Liver (tissue), 3 donors: ENCODE measurements at regions not wholly inside any gene's neighbourhood (a gene's known extent, or its start where the extent isn't known, plus 50 kb on each side); places are given as distances from the start of the nearest gene placed in this dataset.

Experiments used
- ATF3 ChIP-seq: IDR thresholded peaks from 2 replicates; pipeline ENCODE4 v1.6.1; 2016; ENCODE audit warnings: antibody characterized with exemption
- FOXA1 ChIP-seq: IDR thresholded peaks from 2 replicates; pipeline ENCODE4 v1.6.1; 2016; ENCODE audit warnings: antibody characterized with exemption
- GABPA ChIP-seq, 2 donors: IDR thresholded peaks in 1 of 2; conservative IDR thresholded peaks in 1 of 2; 2 replicates each; pipeline ENCODE4 v1.6.1; 2016; ENCODE audit warnings: antibody characterized with exemption in 2 of 2, mild to moderate bottlenecking in 1 of 2, moderate library complexity in 1 of 2
- JUND ChIP-seq, 2 donors: IDR thresholded peaks; 2 replicates each; pipeline ENCODE4 v1.6.1; 2016; ENCODE audit warnings: antibody characterized with exemption in 2 of 2
- MAX ChIP-seq: IDR thresholded peaks from 2 replicates; pipeline ENCODE4 v1.6.1; 2016; ENCODE audit warnings: antibody characterized with exemption
- NR2F2 ChIP-seq: IDR thresholded peaks from 2 replicates; pipeline ENCODE4 v1.6.1; 2016; ENCODE audit warnings: antibody characterized with exemption
- RAD21 ChIP-seq, 2 donors: IDR thresholded peaks; 2 replicates each; pipeline ENCODE4 v1.6.1; 2016; ENCODE audit warnings: antibody characterized with exemption in 2 of 2, mild to moderate bottlenecking in 2 of 2
- TAF1 ChIP-seq: conservative IDR thresholded peaks from 2 replicates; pipeline ENCODE4 v1.6.1; 2016; ENCODE audit warnings: antibody characterized with exemption, mild to moderate bottlenecking
- TF ChIP-seq, protein P1 (sequence below): fragments of 150-350 bp; IDR thresholded peaks from 2 replicates; pipeline ENCODE4 v1.5.1; 2017; ENCODE audit warnings: improper control_type of control experiment, low read depth, low read length; ENCODE audit not compliant: missing input control
- TF ChIP-seq, protein P2 (sequence below): IDR thresholded peaks from 2 replicates; pipeline ENCODE4 v1.6.1; 2016; ENCODE audit warnings: antibody characterized with exemption, mild to moderate bottlenecking
- donor health status: healthy.
- donor health status: healthy.

DNA sequence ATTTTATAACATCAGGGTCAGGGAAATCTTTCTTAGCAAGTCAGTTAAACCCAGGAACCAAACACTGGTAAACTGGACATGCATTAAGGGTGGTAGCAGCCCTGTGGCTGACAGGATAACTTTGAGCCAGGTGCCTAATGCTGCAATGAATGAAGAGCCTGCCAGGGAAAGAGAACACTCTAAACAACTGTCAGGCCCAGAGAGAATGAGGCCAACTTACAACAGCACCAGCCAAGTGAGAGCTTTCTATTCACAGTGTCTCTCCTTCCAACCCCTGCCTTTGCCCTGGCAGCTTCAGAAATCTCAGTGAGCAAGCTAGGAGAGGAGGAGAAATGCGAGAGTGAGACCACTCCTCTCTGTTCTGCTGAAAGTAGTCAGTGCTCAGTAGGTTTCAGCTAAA lies 50.4 kb upstream of the ATP2C1 start:
- TF ChIP-seq, protein P1, sequence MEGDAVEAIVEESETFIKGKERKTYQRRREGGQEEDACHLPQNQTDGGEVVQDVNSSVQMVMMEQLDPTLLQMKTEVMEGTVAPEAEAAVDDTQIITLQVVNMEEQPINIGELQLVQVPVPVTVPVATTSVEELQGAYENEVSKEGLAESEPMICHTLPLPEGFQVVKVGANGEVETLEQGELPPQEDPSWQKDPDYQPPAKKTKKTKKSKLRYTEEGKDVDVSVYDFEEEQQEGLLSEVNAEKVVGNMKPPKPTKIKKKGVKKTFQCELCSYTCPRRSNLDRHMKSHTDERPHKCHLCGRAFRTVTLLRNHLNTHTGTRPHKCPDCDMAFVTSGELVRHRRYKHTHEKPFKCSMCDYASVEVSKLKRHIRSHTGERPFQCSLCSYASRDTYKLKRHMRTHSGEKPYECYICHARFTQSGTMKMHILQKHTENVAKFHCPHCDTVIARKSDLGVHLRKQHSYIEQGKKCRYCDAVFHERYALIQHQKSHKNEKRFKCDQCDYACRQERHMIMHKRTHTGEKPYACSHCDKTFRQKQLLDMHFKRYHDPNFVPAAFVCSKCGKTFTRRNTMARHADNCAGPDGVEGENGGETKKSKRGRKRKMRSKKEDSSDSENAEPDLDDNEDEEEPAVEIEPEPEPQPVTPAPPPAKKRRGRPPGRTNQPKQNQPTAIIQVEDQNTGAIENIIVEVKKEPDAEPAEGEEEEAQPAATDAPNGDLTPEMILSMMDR, result no peak
- TF ChIP-seq ATF3 (no peak), TAF1 (no peak), FOXA1 (no peak), MAX (no peak), NR2F2 (no peak), RAD21 (IDR thresholded peaks at IDR 0.05) (no peak), GABPA (IDR thresholded peaks at IDR 0.05 in 1 of 2, conservative IDR thresholded peaks at IDR 0.05 in 1 of 2) (no peak), JUND (IDR thresholded peaks at IDR 0.05) (no peak)
- TF ChIP-seq, protein P2, sequence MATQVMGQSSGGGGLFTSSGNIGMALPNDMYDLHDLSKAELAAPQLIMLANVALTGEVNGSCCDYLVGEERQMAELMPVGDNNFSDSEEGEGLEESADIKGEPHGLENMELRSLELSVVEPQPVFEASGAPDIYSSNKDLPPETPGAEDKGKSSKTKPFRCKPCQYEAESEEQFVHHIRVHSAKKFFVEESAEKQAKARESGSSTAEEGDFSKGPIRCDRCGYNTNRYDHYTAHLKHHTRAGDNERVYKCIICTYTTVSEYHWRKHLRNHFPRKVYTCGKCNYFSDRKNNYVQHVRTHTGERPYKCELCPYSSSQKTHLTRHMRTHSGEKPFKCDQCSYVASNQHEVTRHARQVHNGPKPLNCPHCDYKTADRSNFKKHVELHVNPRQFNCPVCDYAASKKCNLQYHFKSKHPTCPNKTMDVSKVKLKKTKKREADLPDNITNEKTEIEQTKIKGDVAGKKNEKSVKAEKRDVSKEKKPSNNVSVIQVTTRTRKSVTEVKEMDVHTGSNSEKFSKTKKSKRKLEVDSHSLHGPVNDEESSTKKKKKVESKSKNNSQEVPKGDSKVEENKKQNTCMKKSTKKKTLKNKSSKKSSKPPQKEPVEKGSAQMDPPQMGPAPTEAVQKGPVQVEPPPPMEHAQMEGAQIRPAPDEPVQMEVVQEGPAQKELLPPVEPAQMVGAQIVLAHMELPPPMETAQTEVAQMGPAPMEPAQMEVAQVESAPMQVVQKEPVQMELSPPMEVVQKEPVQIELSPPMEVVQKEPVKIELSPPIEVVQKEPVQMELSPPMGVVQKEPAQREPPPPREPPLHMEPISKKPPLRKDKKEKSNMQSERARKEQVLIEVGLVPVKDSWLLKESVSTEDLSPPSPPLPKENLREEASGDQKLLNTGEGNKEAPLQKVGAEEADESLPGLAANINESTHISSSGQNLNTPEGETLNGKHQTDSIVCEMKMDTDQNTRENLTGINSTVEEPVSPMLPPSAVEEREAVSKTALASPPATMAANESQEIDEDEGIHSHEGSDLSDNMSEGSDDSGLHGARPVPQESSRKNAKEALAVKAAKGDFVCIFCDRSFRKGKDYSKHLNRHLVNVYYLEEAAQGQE, result no peak
